Progenitor cell of endocrine pancreas (in vitro differentiated cells): ENCODE measurements at regions not wholly inside any gene's neighbourhood (a gene's known extent, or its start where the extent isn't known, plus 50 kb on each side); places are given as distances from the start of the nearest gene placed in this dataset.

Experiments
- DNase-seq: peaks from one replicate; pipeline ENCODE4 v3.0.0; 2021; ENCODE audit warnings: low spot score; ENCODE audit not compliant: unreplicated experiment
- H3K27ac Mint-ChIP-seq: 2 replicates; pipeline ENCODE4 v1.8.0; 2021; ENCODE audit warnings: mild to moderate bottlenecking, moderate library complexity, mixed read lengths
- H3K27me3 Mint-ChIP-seq: 2 replicates; pipeline ENCODE4 v1.8.0; 2021; ENCODE audit warnings: mixed read lengths
- H3K36me3 Mint-ChIP-seq: 2 replicates; pipeline ENCODE4 v1.8.0; 2022; ENCODE audit warnings: mixed read lengths; ENCODE audit not compliant: insufficient read depth
- H3K4me1 Mint-ChIP-seq: 2 replicates; pipeline ENCODE4 v1.8.0; 2021; ENCODE audit warnings: low read depth, mixed read lengths
- H3K4me3 Mint-ChIP-seq: 2 replicates; pipeline ENCODE4 v1.8.0; 2021; ENCODE audit warnings: low read depth, mild to moderate bottlenecking, moderate library complexity, mixed read lengths
- H3K9me3 Mint-ChIP-seq: 2 replicates; pipeline ENCODE4 v1.8.0; 2021; ENCODE audit warnings: low read depth, mixed read lengths
- TF ChIP-seq, protein P1 (sequence below): fragments of 200-600 bp; sonication (generic); IDR thresholded peaks from one replicate; pipeline ENCODE4 v1.5.0; 2021; ENCODE audit warnings: antibody characterized with exemption, mild to moderate bottlenecking; ENCODE audit not compliant: unreplicated experiment

- Mint-ChIP-seq H3K36me3 (no peaks in the 10 kb centered on the region), H3K27me3 (peaks cover 22% of the 10 kb centered on the region), H3K4me1 (no peaks in the 10 kb centered on the region), H3K9me3 (no peaks in the 10 kb centered on the region), H3K27ac (no peak overlapping the region), H3K4me3 (no peak overlapping the region)
- TF ChIP-seq, protein P1, sequence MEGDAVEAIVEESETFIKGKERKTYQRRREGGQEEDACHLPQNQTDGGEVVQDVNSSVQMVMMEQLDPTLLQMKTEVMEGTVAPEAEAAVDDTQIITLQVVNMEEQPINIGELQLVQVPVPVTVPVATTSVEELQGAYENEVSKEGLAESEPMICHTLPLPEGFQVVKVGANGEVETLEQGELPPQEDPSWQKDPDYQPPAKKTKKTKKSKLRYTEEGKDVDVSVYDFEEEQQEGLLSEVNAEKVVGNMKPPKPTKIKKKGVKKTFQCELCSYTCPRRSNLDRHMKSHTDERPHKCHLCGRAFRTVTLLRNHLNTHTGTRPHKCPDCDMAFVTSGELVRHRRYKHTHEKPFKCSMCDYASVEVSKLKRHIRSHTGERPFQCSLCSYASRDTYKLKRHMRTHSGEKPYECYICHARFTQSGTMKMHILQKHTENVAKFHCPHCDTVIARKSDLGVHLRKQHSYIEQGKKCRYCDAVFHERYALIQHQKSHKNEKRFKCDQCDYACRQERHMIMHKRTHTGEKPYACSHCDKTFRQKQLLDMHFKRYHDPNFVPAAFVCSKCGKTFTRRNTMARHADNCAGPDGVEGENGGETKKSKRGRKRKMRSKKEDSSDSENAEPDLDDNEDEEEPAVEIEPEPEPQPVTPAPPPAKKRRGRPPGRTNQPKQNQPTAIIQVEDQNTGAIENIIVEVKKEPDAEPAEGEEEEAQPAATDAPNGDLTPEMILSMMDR, result no peak
- no peak for DNase-seq
Observed at GRCh38 chr1:5389101-5389885, 602.9 kb downstream of the NPHP4 start.

DNA sequence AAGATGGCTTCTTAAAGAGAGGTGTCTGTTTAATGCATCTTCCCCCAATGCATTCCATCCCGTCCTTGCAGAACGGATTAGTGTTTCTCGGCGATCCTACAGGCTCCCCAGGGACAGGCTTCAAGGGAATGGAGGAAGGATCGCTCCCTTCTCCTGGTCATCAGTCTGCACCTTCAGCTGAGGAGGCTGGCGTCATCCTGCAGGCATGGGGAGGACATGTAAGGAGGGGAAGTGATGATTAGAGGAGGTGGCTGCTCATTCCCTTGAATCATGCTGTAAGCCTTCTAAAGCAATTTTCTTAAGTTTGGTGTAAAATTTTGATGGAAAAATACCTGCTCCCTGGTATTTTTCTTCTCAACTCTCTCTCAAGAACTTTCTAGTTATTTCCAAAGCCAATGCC lies 603.6 kb downstream of the NPHP4 start:
- Mint-ChIP-seq H3K36me3 (no peaks in the 10 kb centered on the region), H3K4me3 (no peak overlapping the region), H3K4me1 (no peaks in the 10 kb centered on the region), H3K27ac (no peak overlapping the region), H3K9me3 (no peaks in the 10 kb centered on the region), H3K27me3 (peaks cover 22% of the 10 kb centered on the region)
- TF ChIP-seq, protein P1, result no peak
- no peak for DNase-seq

GRCh38 chr1:5386371-5386770 lies 605.9 kb downstream of the NPHP4 start:
- DNase-seq, result no peak
- H3K4me1 Mint-ChIP-seq, result no peaks in the 10 kb centered on the region
- no peak overlapping the region for H3K27ac Mint-ChIP-seq
- H3K27me3 Mint-ChIP-seq, result peaks cover 23% of the 10 kb centered on the region
- TF ChIP-seq, protein P1, result no peak
- no peaks in the 10 kb centered on the region for H3K36me3 Mint-ChIP-seq
- H3K9me3 Mint-ChIP-seq, result no peaks in the 10 kb centered on the region
- no peak overlapping the region for H3K4me3 Mint-ChIP-seq

GRCh38 chr1:5385956-5386355 lies 606.3 kb downstream of the NPHP4 start:
- TF ChIP-seq, protein P1, result no peak
- no peak for DNase-seq
- Mint-ChIP-seq H3K4me1 (no peaks in the 10 kb centered on the region), H3K4me3 (no peak overlapping the region), H3K9me3 (no peaks in the 10 kb centered on the region), H3K36me3 (no peaks in the 10 kb centered on the region), H3K27ac (no peak overlapping the region), H3K27me3 (peaks cover 25% of the 10 kb centered on the region)

DNA sequence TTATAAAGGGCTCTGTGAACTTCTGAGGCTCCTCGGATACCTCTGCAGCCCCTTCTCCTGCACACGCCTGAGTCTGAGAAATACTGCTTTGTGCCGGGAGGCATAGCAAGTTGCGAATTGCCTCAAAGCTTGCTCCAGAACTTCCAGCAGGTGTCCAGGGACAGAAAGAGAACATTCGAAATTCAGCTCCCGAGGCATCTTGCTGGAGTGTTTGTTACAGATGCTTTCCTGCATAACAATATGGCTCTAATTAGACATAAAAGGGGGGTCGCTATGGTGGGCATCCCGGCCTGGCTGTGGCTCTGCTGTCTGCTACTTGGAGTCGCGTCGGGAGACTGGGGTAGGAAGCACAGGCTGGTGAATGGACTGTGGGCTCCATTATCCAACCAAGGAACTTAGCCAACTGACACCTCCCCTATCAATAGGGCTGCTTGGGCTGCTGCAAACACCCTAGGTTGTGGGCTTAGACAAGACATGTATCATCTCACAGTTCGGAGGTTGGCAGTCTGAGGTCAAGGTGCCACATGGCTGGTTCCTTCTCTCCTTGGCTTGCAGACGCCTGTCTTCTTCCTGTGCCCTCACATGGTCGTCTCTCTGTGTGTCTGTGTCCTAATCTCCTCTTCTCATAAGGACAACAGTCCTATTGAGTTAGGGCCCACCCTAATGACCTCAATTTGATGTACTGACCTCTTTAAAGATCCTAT lies 607.0 kb downstream of the NPHP4 start:
- no peak for DNase-seq
- Mint-ChIP-seq H3K36me3 (no peaks in the 10 kb centered on the region), H3K9me3 (no peaks in the 10 kb centered on the region), H3K27me3 (peaks cover 25% of the 10 kb centered on the region), H3K4me1 (no peaks in the 10 kb centered on the region), H3K27ac (no peak overlapping the region), H3K4me3 (no peak overlapping the region)
- TF ChIP-seq, protein P1, result no peak
